Right ventricle myocardium inferior (tissue), 1 donor: ENCODE measurements at regions not wholly inside any gene's neighbourhood (a gene's known extent, or its start where the extent isn't known, plus 50 kb on each side); places are given as distances from the start of the nearest gene placed in this dataset.
"Not testable (repeated sequence)": the region's sequence is repeated elsewhere in the genome, so short reads cannot be mapped to it uniquely, and the experiment has no call there.

Source experiments
- ATAC-seq: fragments of 200-7000 bp; cut with Tn5 transposase; one replicate; pipeline ENCODE4 v1.9.1; 2020; ENCODE audit warnings: mild to moderate bottlenecking, moderate library complexity
- DNase-seq: peaks from one replicate; pipeline ENCODE4 v3.0.0; 2021; ENCODE audit errors: missing footprints
- intact Hi-C: fragments of 100-400 bp; cut with DNase I; formaldehyde crosslinking; loops from one replicate; pipeline ENCODE4 v1.11.0; 2022
- donor health status: DM: no; HTN: yes; CAD: no; lungs with severe emphysema.

- intact Hi-C loops: no loop called here
- ATAC-seq: no peak
- no peak for DNase-seq
Measured at GRCh38 chr17:31724026-31724425, 135.0 kb downstream of the COPRS start.

- ATAC-seq (peak; percentile 88), DNase-seq (no peak)
- intact Hi-C loops: no loop called here
Measured at GRCh38 chr17:31722251-31723056, 136.6 kb downstream of the COPRS start.

GRCh38 chr17:31721291-31722025 lies 137.6 kb downstream of the COPRS start:
- no peak for DNase-seq
- intact Hi-C loops: no loop called here
- no peak for ATAC-seq

GRCh38 chr17:31717251-31717650 lies 141.8 kb downstream of the COPRS start:
- DNase-seq, ATAC-seq, intact Hi-C loops: not testable (repeated sequence)

- no peak for DNase-seq
- intact Hi-C loops: no loop called here
- ATAC-seq: no peak
Measured at GRCh38 chr17:31715446-31715845, 143.6 kb downstream of the COPRS start.

GRCh38 chr17:31704483-31704882 lies 154.6 kb downstream of the COPRS start:
- intact Hi-C loops: no loop called here
- ATAC-seq (no peak), DNase-seq (no peak)

GRCh38 chr17:31702041-31702440 lies 157.0 kb downstream of the COPRS start:
- no peak for ATAC-seq
- intact Hi-C loops: no loop called here
- DNase-seq: no peak

- DNase-seq (no peak), ATAC-seq (no peak)
- intact Hi-C loops: no loop called here
Measured at GRCh38 chr17:31700973-31701372, 158.1 kb downstream of the COPRS start.

GRCh38 chr17:31699886-31700285 lies 159.2 kb downstream of the COPRS start:
- intact Hi-C loops: no loop called here
- ATAC-seq (no peak), DNase-seq (no peak)

- DNase-seq (no peak), ATAC-seq (no peak)
- intact Hi-C loops: no loop called here
Measured at GRCh38 chr17:31699281-31699680, 159.8 kb downstream of the COPRS start.

GRCh38 chr17:31698751-31699150 lies 160.3 kb downstream of the COPRS start:
- no peak for DNase-seq
- intact Hi-C loops: no loop called here
- ATAC-seq: no peak

- ATAC-seq (no peak), DNase-seq (no peak)
- intact Hi-C loops: loop anchor here (2.0 kb wide), 2 partner anchors 139 to 145 kb away; no protein-coding TSS in a partner anchor
Measured at GRCh38 chr17:31697838-31698237, 161.2 kb downstream of the COPRS start.

GRCh38 chr17:31696703-31697325 lies 162.2 kb downstream of the COPRS start:
- no peak for DNase-seq
- ATAC-seq: peak; percentile 2
- intact Hi-C loops: loop anchor here (1.0 to 2.0 kb wide), 3 partner anchors 41 to 146 kb away; no protein-coding TSS in a partner anchor

GRCh38 chr17:31696184-31696602 lies 162.9 kb downstream of the COPRS start:
- ATAC-seq (peak; percentile 95), DNase-seq (peak; percentile 92)
- intact Hi-C loops: loop anchor here (1.0 to 2.0 kb wide), 3 partner anchors 42 to 147 kb away; no protein-coding TSS in a partner anchor

- intact Hi-C loops: loop anchor here (1.0 to 2.0 kb wide), 3 partner anchors 43 to 147 kb away; no protein-coding TSS in a partner anchor
- no peak for DNase-seq
- peak; percentile 10 for ATAC-seq
Measured at GRCh38 chr17:31695456-31696090, 163.5 kb downstream of the COPRS start.

GRCh38 chr17:31693433-31694220 lies 165.4 kb downstream of the COPRS start:
- ATAC-seq: no peak
- intact Hi-C loops: loop anchor here (5.0 kb wide), 1 partner anchor 121 kb away; no protein-coding TSS in a partner anchor
- DNase-seq: no peak

GRCh38 chr17:31692632-31693031 lies 166.4 kb downstream of the COPRS start:
- intact Hi-C loops: loop anchor here (5.0 kb wide), 1 partner anchor 120 kb away; no protein-coding TSS in a partner anchor
- ATAC-seq (no peak), DNase-seq (no peak)

- intact Hi-C loops: loop anchor here (5.0 kb wide), 1 partner anchor 120 kb away; no protein-coding TSS in a partner anchor
- no peak for DNase-seq
- ATAC-seq: no peak
Measured at GRCh38 chr17:31692027-31692426, 167.0 kb downstream of the COPRS start.
